Gastroesophageal sphincter (tissue), 3 donors: ENCODE measurements at regions not wholly inside any gene's neighbourhood (a gene's known extent, or its start where the extent isn't known, plus 50 kb on each side); places are given as distances from the start of the nearest gene placed in this dataset.

ENCODE experiments used
- CTCF ChIP-seq, 4 experiments: fragments of 200-600 bp in 2 of 4; fragments of 450-650 bp in 2 of 4; sonication (generic) in 1 of 4; IDR thresholded peaks; one replicate each; pipeline ENCODE4 v1.5.1; 2017 to 2019; ENCODE audit warnings: antibody characterized with exemption in 4 of 4, mild to moderate bottlenecking in 2 of 4, moderate library complexity in 2 of 4
- EP300 ChIP-seq: sonication (generic); formaldehyde crosslinking; IDR thresholded peaks from one replicate; pipeline ENCODE4 v1.6.1; 2017; ENCODE audit warnings: antibody characterized with exemption, mild to moderate bottlenecking
- POLR2A ChIP-seq, 2 donors: fragments of 450-650 bp; IDR thresholded peaks; one replicate each; pipeline ENCODE4 v1.6.1; 2017; ENCODE audit warnings: antibody characterized with exemption in 2 of 2, mild to moderate bottlenecking in 2 of 2, moderate library complexity in 1 of 2
- POLR2AphosphoS5 ChIP-seq: sonication (generic); formaldehyde crosslinking; IDR thresholded peaks from one replicate; pipeline ENCODE4 v1.6.1; 2017; ENCODE audit warnings: antibody characterized with exemption

GRCh38 chr5:124274949-124275348 lies 471.5 kb downstream of the ZNF608 start:
- no peak for TF ChIP-seq CTCF (IDR thresholded peaks at IDR 0.05)
- no peak for TF ChIP-seq POLR2A (IDR thresholded peaks at IDR 0.05)
- no peak for TF ChIP-seq EP300
- no peak for TF ChIP-seq POLR2AphosphoS5
